Natural killer cell (primary cell): ENCODE measurements at regions not wholly inside any gene's neighbourhood (a gene's known extent, or its start where the extent isn't known, plus 50 kb on each side); places are given as distances from the start of the nearest gene placed in this dataset.

Experiments used
- ATAC-seq, 3 donors: fragments of 150-1000 bp in 2 of 3; fragments of 200-7000 bp in 1 of 3; cut with Tn5 transposase; 1 replicate in 1 of 3; 2 replicates in 2 of 3; pipeline ENCODE4 v1.10.0; 2021; ENCODE audit warnings: mild to moderate bottlenecking in 2 of 3, moderate library complexity in 2 of 3
- DNase-seq, 2 donors: peaks; one replicate each; pipeline versions ENCODE4 v3.0.0 to v3.0.0-alpha.2; 2013 to 2021; ENCODE audit warnings: mixed read lengths in 1 of 2
- H3K27ac ChIP-seq: one replicate; pipeline ENCODE4 v1.5.1; 2013; ENCODE audit warnings: mild to moderate bottlenecking, low read length
- H3K27me3 ChIP-seq: one replicate; pipeline ENCODE4 v1.6.1; 2013; ENCODE audit warnings: low read length; ENCODE audit not compliant: control insufficient read depth, insufficient read depth
- H3K36me3 ChIP-seq: one replicate; pipeline ENCODE4 v1.6.1; 2013; ENCODE audit warnings: low read length; ENCODE audit not compliant: control insufficient read depth, insufficient read depth
- H3K4me1 ChIP-seq: one replicate; pipeline ENCODE4 v1.6.1; 2013; ENCODE audit warnings: low read length; ENCODE audit not compliant: control insufficient read depth, insufficient read depth
- H3K4me3 ChIP-seq: one replicate; pipeline ENCODE4 v1.5.1; 2013; ENCODE audit warnings: low read length
- H3K9me3 ChIP-seq: one replicate; pipeline ENCODE4 v1.6.1; 2013; ENCODE audit warnings: low read length; ENCODE audit not compliant: control insufficient read depth, insufficient read depth
- H3K27ac Mint-ChIP-seq, 2 donors: one replicate each; pipeline ENCODE4 v1.8.0; 2022; ENCODE audit warnings: mild to moderate bottlenecking in 2 of 2, mixed read lengths in 2 of 2, moderate library complexity in 1 of 2
- H3K27me3 Mint-ChIP-seq, 2 donors: one replicate each; pipeline ENCODE4 v1.8.0; 2022; ENCODE audit warnings: low read depth in 2 of 2, mixed read lengths in 2 of 2
- H3K36me3 Mint-ChIP-seq: one replicate; pipeline ENCODE4 v1.8.0; 2022; ENCODE audit warnings: mixed read lengths
- H3K4me1 Mint-ChIP-seq, 2 donors: one replicate each; pipeline ENCODE4 v1.8.0; 2022; ENCODE audit warnings: mixed read lengths in 2 of 2
- H3K4me3 Mint-ChIP-seq: one replicate; pipeline ENCODE4 v1.8.0; 2022; ENCODE audit warnings: mild to moderate bottlenecking, moderate library complexity, mixed read lengths
- H3K9me3 Mint-ChIP-seq, 2 donors: one replicate each; pipeline ENCODE4 v1.8.0; 2022; ENCODE audit warnings: mixed read lengths in 2 of 2
- WGBS: methylation state at CpG from one replicate; pipeline ENCODE4 v1.1.7; 2013; ENCODE audit warnings: missing lambda C conversion rate; ENCODE audit not compliant: insufficient coverage; 5-methylcytosine and 5-hydroxymethylcytosine counted together
- intact Hi-C: fragments of 100-400 bp; cut with micrococcal nuclease; formaldehyde crosslinking; loops from one replicate; pipeline ENCODE4 v1.14.2; 2022
- TF ChIP-seq, protein P1 (sequence below): fragments of 200-600 bp; IDR thresholded peaks from one replicate; pipeline ENCODE4 v1.8.0; 2022; ENCODE audit warnings: antibody characterized with exemption

DNA sequence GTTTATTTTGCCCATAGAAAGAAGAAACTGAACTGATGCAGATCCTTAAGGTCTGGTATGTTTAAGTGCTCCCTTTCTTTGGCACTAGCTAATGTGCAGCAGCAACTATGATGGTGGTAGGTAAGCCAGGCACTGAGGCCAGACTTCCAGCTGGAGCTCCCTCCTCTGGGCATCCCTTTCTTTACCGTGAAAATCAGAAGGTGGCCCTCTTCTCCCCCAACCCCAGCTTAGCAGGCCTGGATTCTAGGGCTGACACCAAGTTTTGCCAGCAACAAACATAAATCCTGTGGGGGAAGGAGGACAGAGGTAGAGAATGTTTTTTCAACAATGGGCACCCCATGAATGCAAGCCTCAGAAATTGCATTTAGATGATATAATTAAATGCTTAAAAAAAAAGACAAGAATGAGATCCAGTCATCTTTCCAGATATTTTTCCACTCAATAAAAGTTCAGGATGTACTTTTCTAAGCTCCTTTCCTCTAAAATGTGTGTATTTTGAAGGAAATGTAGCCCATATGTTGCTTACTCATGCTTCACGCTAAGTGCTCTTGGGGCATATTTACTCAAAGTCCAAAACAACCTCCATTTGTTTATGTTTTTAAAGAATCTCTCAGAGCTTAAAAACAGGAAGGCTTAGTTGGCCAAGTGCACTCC is 123.9 kb upstream of the NXT1 start:
- Histone ChIP-seq H3K4me1 (peaks cover 5% of the 10 kb centered on the region), H3K36me3 (no peaks in the 10 kb centered on the region), H3K27me3 (no peaks in the 10 kb centered on the region), H3K9me3 (peaks cover 9% of the 10 kb centered on the region), H3K4me3 (no peak overlapping the region), H3K27ac (no peak overlapping the region)
- H3K9me3 Mint-ChIP-seq: peaks cover under 1 to 3% of the 10 kb centered on the region in 2 donors
- no peak overlapping the region for H3K4me3 Mint-ChIP-seq
- peaks cover 6 to 11% of the 10 kb centered on the region in 2 donors for H3K27me3 Mint-ChIP-seq
- 100% methylated on average over 1 of the region's 2 CpGs for WGBS
- ATAC-seq: no peak
- no peak overlapping the region for H3K27ac Mint-ChIP-seq
- TF ChIP-seq, protein P1, sequence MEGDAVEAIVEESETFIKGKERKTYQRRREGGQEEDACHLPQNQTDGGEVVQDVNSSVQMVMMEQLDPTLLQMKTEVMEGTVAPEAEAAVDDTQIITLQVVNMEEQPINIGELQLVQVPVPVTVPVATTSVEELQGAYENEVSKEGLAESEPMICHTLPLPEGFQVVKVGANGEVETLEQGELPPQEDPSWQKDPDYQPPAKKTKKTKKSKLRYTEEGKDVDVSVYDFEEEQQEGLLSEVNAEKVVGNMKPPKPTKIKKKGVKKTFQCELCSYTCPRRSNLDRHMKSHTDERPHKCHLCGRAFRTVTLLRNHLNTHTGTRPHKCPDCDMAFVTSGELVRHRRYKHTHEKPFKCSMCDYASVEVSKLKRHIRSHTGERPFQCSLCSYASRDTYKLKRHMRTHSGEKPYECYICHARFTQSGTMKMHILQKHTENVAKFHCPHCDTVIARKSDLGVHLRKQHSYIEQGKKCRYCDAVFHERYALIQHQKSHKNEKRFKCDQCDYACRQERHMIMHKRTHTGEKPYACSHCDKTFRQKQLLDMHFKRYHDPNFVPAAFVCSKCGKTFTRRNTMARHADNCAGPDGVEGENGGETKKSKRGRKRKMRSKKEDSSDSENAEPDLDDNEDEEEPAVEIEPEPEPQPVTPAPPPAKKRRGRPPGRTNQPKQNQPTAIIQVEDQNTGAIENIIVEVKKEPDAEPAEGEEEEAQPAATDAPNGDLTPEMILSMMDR: no peak
- H3K4me1 Mint-ChIP-seq: no peaks in the 10 kb centered on the region
- intact Hi-C loops: no loop called here
- DNase-seq: no peak
- peaks cover 5% of the 10 kb centered on the region for H3K36me3 Mint-ChIP-seq

DNA sequence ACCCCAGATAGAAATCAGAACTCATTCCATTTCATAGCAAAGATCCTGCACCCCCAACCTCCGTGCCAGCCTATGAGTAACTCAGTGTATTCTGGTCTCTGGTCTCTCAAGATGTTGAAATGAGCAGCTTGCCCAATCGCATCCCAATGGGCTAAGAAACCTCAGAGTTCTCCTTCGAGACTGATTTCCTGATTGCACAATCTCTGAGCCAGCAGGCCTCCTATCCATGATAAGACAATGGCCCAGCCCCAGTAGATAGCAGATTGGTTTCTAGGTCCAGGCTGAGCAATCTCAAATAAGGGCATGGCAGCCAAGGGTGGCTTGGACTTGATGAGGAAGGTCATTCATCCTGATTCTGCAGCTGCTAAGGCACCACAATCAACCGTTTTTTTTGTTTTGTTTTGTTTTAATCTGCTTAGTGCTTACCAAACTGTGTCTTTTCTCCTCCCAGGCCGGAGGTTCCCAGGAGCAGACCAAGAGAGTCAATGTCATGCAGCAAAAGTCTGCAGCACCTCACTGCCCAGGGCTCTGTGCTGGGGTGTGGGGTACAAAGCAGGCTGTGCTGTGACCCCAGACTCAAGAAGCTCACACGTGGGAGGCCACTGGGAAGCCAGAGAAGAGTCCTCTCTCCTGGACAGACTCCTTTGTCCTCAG is 125.1 kb upstream of the NXT1 start:
- no peak for ATAC-seq

GRCh38 chr20:23224806-23225205 is 125.8 kb upstream of the NXT1 start:
- TF ChIP-seq, protein P1: no peak
- Mint-ChIP-seq H3K4me1 (no peaks in the 10 kb centered on the region), H3K36me3 (peaks cover 16% of the 10 kb centered on the region), H3K27me3 (peaks cover 0 to 22% of the 10 kb centered on the region in 2 donors), H3K27ac (no peak overlapping the region), H3K9me3 (peaks cover 4 to 7% of the 10 kb centered on the region in 2 donors), H3K4me3 (no peak overlapping the region)
- H3K27me3 ChIP-seq: no peaks in the 10 kb centered on the region
- 87% methylated on average over 5 of the region's 5 CpGs for WGBS
- intact Hi-C loops: no loop called here
- H3K4me1 ChIP-seq: peaks cover 5% of the 10 kb centered on the region
- ATAC-seq (no peak), DNase-seq (no peak)
- H3K4me3 ChIP-seq: no peak overlapping the region
- H3K27ac ChIP-seq: no peak overlapping the region
- no peaks in the 10 kb centered on the region for H3K36me3 ChIP-seq
- peaks cover 9% of the 10 kb centered on the region for H3K9me3 ChIP-seq

More for the DNA sequence above, 125.1 kb upstream of the NXT1 start:
- Mint-ChIP-seq H3K36me3 (peaks cover 16% of the 10 kb centered on the region), H3K27me3 (peaks cover 6 to 16% of the 10 kb centered on the region in 2 donors), H3K27ac (no peak overlapping the region), H3K4me3 (no peak overlapping the region), H3K9me3 (peaks cover 4 to 7% of the 10 kb centered on the region in 2 donors), H3K4me1 (no peaks in the 10 kb centered on the region)
- H3K4me1 ChIP-seq: peaks cover 5% of the 10 kb centered on the region
- H3K4me3 ChIP-seq: no peak overlapping the region
- TF ChIP-seq, protein P1: no peak
- peaks cover 9% of the 10 kb centered on the region for H3K9me3 ChIP-seq
- H3K36me3 ChIP-seq: no peaks in the 10 kb centered on the region
- peak in 1 of 2 donors; percentile 7 for DNase-seq
- intact Hi-C loops: no loop called here
- H3K27ac ChIP-seq: no peak overlapping the region
- no peaks in the 10 kb centered on the region for H3K27me3 ChIP-seq
- 51% methylated on average over 6 of the region's 6 CpGs for WGBS
